IPS DF 6.9 (cell line): ENCODE measurements at regions not wholly inside any gene's neighbourhood (a gene's known extent, or its start where the extent isn't known, plus 50 kb on each side); places are given as distances from the start of the nearest gene placed in this dataset.

ENCODE experiments used
- DNase-seq: peaks from one replicate; pipeline ENCODE4 v3.0.0-alpha.2; 2013; ENCODE audit warnings: low read depth, low spot score
- H3K27ac ChIP-seq: one replicate; pipeline ENCODE4 v1.5.1; 2013; ENCODE audit warnings: low read length, control low read depth
- H3K27me3 ChIP-seq: 2 replicates; pipeline ENCODE4 v1.6.1; 2013; ENCODE audit warnings: mild to moderate bottlenecking, low read length; ENCODE audit not compliant: control insufficient read depth, insufficient read depth
- H3K36me3 ChIP-seq: 2 replicates; pipeline ENCODE4 v1.6.1; 2013; ENCODE audit warnings: low read length; ENCODE audit not compliant: control insufficient read depth, insufficient read depth
- H3K4me1 ChIP-seq: 2 replicates; pipeline ENCODE4 v1.6.1; 2013; ENCODE audit warnings: low read length; ENCODE audit not compliant: control insufficient read depth, insufficient read depth
- H3K4me3 ChIP-seq: 2 replicates; pipeline ENCODE4 v1.5.1; 2013; ENCODE audit warnings: mild to moderate bottlenecking, low read length
- H3K9me3 ChIP-seq: 2 replicates; pipeline ENCODE4 v1.6.1; 2013; ENCODE audit warnings: low read length, inconsistent platforms; ENCODE audit not compliant: control insufficient read depth, insufficient read depth
- WGBS: extraction: QIAGEN DNeasy Blood & Tissue Kit; methylation state at CpG from one replicate; pipeline ENCODE4 v1.1.7; 2013; ENCODE audit warnings: mixed read lengths, missing lambda C conversion rate; ENCODE audit not compliant: insufficient read length, insufficient coverage; 5-methylcytosine and 5-hydroxymethylcytosine counted together

DNA sequence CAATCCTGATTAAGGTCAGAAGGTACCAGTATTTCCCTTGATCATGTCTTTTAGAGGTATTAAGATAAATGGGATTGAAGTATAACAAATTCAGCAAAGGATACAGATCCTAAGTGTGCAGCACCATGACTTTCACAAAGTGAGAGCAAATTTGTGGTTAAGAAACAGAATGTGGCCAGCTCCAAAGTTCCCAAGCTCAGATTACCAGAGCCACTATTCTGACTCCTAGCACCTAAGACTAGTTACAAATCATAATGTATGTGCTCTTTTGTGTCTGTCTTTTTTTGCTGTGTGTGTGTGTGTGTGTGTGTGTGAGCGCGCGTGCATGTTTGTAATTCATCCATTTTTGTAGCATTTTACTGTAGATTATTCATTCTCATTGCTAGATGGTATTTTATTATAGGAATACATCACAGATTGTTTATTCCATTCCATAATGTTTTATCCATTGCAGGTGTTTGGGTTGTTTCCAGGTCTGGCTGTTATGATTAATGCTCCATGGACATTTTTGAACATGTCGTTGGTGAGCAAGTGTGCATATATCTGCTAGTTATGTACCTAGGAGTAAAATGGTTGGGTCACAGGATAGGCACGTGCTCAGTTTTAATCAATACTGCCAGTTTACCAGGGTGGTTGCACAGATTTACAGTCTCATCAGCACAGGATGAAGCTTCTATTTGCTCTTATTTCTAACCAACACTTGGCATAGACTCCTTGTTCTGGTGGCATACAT lies 314.0 kb upstream of the JAG1 start:
- Histone ChIP-seq H3K9me3 (no peaks in the 10 kb centered on the region), H3K4me1 (0 out of 2 replicates have a peak, but pooled peaks cover 1% of the 10 kb centered on the region), H3K4me3 (no peak overlapping the region), H3K27me3 (no peaks in the 10 kb centered on the region), H3K36me3 (no peaks in the 10 kb centered on the region), H3K27ac (no peak overlapping the region)
- no CpG with 5 or more reads among the region's 5 CpGs for WGBS
- no peak for DNase-seq

GRCh38 chr20:10990625-10991382 lies 317.0 kb upstream of the JAG1 start:
- DNase-seq: no peak
- Histone ChIP-seq H3K27ac (no peak overlapping the region), H3K4me3 (no peak overlapping the region), H3K27me3 (no peaks in the 10 kb centered on the region), H3K36me3 (no peaks in the 10 kb centered on the region), H3K9me3 (no peaks in the 10 kb centered on the region), H3K4me1 (0 out of 2 replicates have a peak, but pooled peaks cover 1% of the 10 kb centered on the region)
- WGBS: no CpG with 5 or more reads among the region's 3 CpGs

DNA sequence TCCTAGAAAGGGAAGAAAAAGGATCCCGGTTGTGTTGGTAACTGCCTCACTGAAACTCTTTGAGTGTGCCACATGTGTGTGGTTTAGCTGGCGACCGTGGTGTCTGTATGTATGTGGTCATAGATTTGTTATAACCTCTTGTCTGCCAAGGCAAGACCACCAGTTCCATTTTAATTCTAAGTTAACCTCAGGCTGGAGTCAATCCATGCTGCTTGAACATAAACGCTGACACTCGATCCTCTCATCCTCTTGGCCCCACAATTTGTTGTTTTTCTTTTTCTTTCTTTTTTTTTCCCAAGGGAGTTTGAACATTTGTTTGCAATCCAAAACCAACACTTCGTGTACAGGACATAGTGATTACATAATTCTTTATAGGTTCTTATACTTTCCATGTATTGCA lies 318.9 kb upstream of the JAG1 start:
- Histone ChIP-seq H3K27ac (no peak overlapping the region), H3K9me3 (no peaks in the 10 kb centered on the region), H3K4me3 (no peak overlapping the region), H3K27me3 (no peaks in the 10 kb centered on the region), H3K36me3 (no peaks in the 10 kb centered on the region), H3K4me1 (0 out of 2 replicates have a peak, but pooled peaks cover 1% of the 10 kb centered on the region)
- WGBS: no CpG with 5 or more reads among the region's 6 CpGs
- no peak for DNase-seq

DNA sequence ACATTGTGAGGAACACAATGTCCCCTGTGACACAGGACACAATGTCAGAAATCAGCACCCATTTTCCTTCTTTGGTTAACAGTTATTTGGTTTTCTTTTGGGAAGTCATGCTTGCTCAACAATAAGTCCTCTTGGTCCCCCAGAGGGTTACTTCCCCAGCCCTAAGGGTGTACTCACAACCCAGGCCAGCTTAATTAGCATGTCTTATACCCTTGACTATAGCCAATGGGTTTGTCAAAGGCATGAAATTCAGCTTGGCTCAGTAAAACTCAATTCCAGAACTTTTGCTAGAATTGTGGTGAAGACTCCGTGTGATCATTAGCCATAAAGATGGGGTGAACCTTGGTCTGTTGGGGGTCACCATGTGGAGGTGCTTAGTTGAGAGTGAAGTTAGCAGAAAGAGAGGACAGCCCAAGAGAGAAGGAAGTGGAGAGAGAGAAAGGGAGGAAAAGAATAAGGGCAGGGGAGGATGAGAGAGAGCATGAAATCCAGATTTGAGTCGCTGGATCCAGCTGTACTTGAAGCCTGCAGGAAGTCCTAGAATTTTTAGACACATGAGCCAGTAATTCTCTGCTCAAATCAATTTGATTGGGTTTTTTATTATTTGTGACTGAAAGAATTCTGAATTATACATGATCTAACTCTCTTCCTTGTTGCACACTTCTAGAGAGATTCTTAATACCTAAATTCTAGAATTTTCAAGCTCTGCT lies 321.3 kb upstream of the JAG1 start:
- Histone ChIP-seq H3K4me3 (no peak overlapping the region), H3K27ac (no peak overlapping the region), H3K36me3 (no peaks in the 10 kb centered on the region), H3K27me3 (no peaks in the 10 kb centered on the region), H3K9me3 (no peaks in the 10 kb centered on the region), H3K4me1 (0 out of 2 replicates have a peak, but pooled peaks cover 1% of the 10 kb centered on the region)
- WGBS: no CpG with 5 or more reads among the region's 2 CpGs
- DNase-seq: no peak

DNA sequence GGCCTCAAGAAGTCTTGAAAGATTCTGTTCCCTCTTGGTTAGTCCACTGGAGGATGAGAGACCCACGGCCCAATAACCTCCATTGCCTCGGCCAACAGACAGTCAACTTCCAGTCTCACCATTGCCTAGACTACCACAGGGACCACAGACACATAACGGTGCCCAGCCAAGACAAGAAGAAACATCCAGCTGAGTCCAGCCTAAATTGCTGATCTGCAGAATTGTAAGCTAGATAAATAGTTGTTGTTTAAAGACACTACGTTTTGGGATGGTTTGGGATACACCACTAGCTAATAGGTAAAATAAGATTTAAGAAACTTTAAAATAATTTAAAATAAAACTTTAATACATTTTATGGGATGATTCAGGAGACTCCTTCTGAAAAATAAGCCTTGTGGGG lies 324.7 kb upstream of the JAG1 start:
- no CpG with 5 or more reads among the region's 4 CpGs for WGBS
- no peak for DNase-seq
- H3K27ac ChIP-seq: no peak overlapping the region
- H3K36me3 ChIP-seq: no peaks in the 10 kb centered on the region
- H3K4me1 ChIP-seq: no peaks in the 10 kb centered on the region
- no peaks in the 10 kb centered on the region for H3K9me3 ChIP-seq
- H3K27me3 ChIP-seq: no peaks in the 10 kb centered on the region
- H3K4me3 ChIP-seq: no peak overlapping the region

DNA sequence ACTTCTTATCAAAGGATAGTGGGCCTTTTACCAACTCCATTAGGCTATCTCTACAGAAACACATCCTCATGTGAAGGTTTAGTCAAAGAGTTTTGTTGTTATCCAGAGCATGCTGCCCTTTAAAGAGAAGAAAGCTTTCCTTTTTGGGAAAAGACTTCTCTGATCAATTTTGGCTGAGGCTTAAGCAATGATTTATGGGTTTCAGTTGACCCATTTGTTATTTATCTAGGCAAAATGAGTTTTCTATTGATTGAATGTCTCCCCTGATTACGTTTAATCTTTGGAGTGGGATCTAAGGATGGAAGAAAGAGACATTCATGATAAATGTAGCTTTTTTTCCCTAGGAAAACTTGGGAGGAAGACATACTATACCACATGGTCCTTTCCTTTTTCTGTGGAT lies 326.6 kb upstream of the JAG1 start:
- Histone ChIP-seq H3K27ac (no peak overlapping the region), H3K36me3 (no peaks in the 10 kb centered on the region), H3K27me3 (no peaks in the 10 kb centered on the region), H3K4me3 (no peak overlapping the region), H3K4me1 (no peaks in the 10 kb centered on the region), H3K9me3 (no peaks in the 10 kb centered on the region)
- no CpG with 5 or more reads among the region's 1 CpG for WGBS
- no peak for DNase-seq

DNA sequence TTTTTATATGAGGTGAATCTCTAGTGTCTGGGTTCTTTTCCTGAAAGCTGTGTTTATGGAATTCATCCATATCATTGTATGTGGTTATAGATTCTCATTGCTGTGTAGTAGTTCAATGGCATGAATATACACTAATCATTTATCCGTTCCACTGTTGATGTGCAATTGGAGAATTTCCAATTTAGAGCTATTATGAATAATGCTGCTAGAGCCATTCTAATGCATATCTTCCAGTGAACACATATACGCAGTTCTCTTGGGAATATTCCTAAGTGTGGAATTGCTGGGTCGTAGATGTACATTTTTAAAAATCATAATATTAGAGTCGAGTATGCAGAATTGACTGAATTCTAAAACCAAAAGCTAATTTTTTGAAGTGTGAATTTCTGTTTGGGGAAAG lies 327.5 kb upstream of the JAG1 start:
- no peak overlapping the region for H3K27ac ChIP-seq
- H3K4me3 ChIP-seq: no peak overlapping the region
- no CpG with 5 or more reads among the region's 4 CpGs for WGBS
- no peak for DNase-seq
- H3K4me1 ChIP-seq: no peaks in the 10 kb centered on the region
- no peaks in the 10 kb centered on the region for H3K9me3 ChIP-seq
- no peaks in the 10 kb centered on the region for H3K27me3 ChIP-seq
- no peaks in the 10 kb centered on the region for H3K36me3 ChIP-seq

GRCh38 chr20:11001764-11002540 lies 328.2 kb upstream of the JAG1 start:
- no peak overlapping the region for H3K27ac ChIP-seq
- no peak for DNase-seq

GRCh38 chr20:11003341-11003740 lies 329.5 kb upstream of the JAG1 start:
- H3K4me3 ChIP-seq: no peak overlapping the region
- H3K27me3 ChIP-seq: no peaks in the 10 kb centered on the region
- WGBS: no CpG with 5 or more reads among the region's 2 CpGs
- no peak for DNase-seq
- H3K4me1 ChIP-seq: no peaks in the 10 kb centered on the region
- H3K36me3 ChIP-seq: no peaks in the 10 kb centered on the region
- H3K27ac ChIP-seq: no peak overlapping the region
- H3K9me3 ChIP-seq: no peaks in the 10 kb centered on the region

More at GRCh38 chr20:11001764-11002540, 328.2 kb upstream of the JAG1 start:
- no peak overlapping the region for H3K4me3 ChIP-seq
- no peaks in the 10 kb centered on the region for H3K36me3 ChIP-seq
- no peaks in the 10 kb centered on the region for H3K27me3 ChIP-seq
- H3K9me3 ChIP-seq: no peaks in the 10 kb centered on the region
- 100% methylated on average over 1 of the region's 12 CpGs for WGBS
- no peaks in the 10 kb centered on the region for H3K4me1 ChIP-seq
